ENCODE measurements at regions not wholly inside any gene's neighbourhood (a gene's known extent, or its start where the extent isn't known, plus 50 kb on each side); places are given as distances from the start of the nearest gene placed in this dataset.

- no peak for TF ChIP-seq CTCF (IDR thresholded peaks at IDR 0.05; ENCODE audit: insufficient read depth, low read depth, low read length, missing control alignments)
- no peak for DNase-seq (ENCODE audit: low read depth)
- H3K4me3 ChIP-seq (ENCODE audit: low read length) = no peak overlapping the region
These were observed 147.2 kb downstream of the CTTN start for GRCh38 chr11:70545610-70545912.

GRCh38 chr11:70546191-70546940 lies 148.0 kb downstream of the CTTN start:
- no peak for DNase-seq (ENCODE audit: low read depth)
- TF ChIP-seq CTCF (IDR thresholded peaks at IDR 0.05; ENCODE audit: insufficient read depth, low read depth, low read length, missing control alignments) = no peak
- no peak overlapping the region for H3K4me3 ChIP-seq (ENCODE audit: low read length)

GRCh38 chr11:70547386-70547785 lies 149.1 kb downstream of the CTTN start:
- H3K4me3 ChIP-seq (ENCODE audit: low read length) = no peak overlapping the region
- no peak for TF ChIP-seq CTCF (IDR thresholded peaks at IDR 0.05; ENCODE audit: insufficient read depth, low read depth, low read length, missing control alignments)
- no peak for DNase-seq (ENCODE audit: low read depth)

- TF ChIP-seq CTCF (IDR thresholded peaks at IDR 0.05; ENCODE audit: insufficient read depth, low read depth, low read length, missing control alignments) = no peak
- DNase-seq (ENCODE audit: low read depth) = no peak
- no peak overlapping the region for H3K4me3 ChIP-seq (ENCODE audit: low read length)
These were observed 149.7 kb downstream of the CTTN start for GRCh38 chr11:70547821-70548670.

GRCh38 chr11:70548976-70549375 lies 150.6 kb downstream of the CTTN start:
- TF ChIP-seq CTCF (IDR thresholded peaks at IDR 0.05; ENCODE audit: insufficient read depth, low read depth, low read length, missing control alignments) = no peak
- DNase-seq (ENCODE audit: low read depth) = no peak
- no peak overlapping the region for H3K4me3 ChIP-seq (ENCODE audit: low read length)

- no peak for TF ChIP-seq CTCF (IDR thresholded peaks at IDR 0.05; ENCODE audit: insufficient read depth, low read depth, low read length, missing control alignments)
- no peak overlapping the region for H3K4me3 ChIP-seq (ENCODE audit: low read length)
- no peak for DNase-seq (ENCODE audit: low read depth)
These were observed 151.1 kb downstream of the CTTN start for GRCh38 chr11:70549386-70549785.

Measured in epithelial cell of esophagus (primary cell).